BLaER1 treated with 17β-estradiol and CSF1 and Interleukin-3, amounts not matched to agents 10 nM and 100 nM (cell line): ENCODE measurements at regions not wholly inside any gene's neighbourhood (a gene's known extent, or its start where the extent isn't known, plus 50 kb on each side); places are given as distances from the start of the nearest gene placed in this dataset.

Source experiments
- H3K27ac ChIP-seq, 11 experiments: shearing (Covaris generic); formaldehyde crosslinking; 2 replicates each; pipeline ENCODE4 v1.8.1; 2022
- H3K27me3 ChIP-seq, 11 experiments: shearing (Covaris generic); formaldehyde crosslinking; 2 replicates each; pipeline ENCODE4 v1.8.1; 2022
- H3K36me3 ChIP-seq, 11 experiments: shearing (Covaris generic); formaldehyde crosslinking; 2 replicates each; pipeline ENCODE4 v1.8.1; 2022
- H3K4me1 ChIP-seq, 10 experiments: shearing (Covaris generic); formaldehyde crosslinking; 2 replicates each; pipeline ENCODE4 v1.8.1; 2022
- H3K4me2 ChIP-seq, 11 experiments: shearing (Covaris generic); formaldehyde crosslinking; 2 replicates each; pipeline ENCODE4 v1.8.1; 2022
- H3K4me3 ChIP-seq, 10 experiments: shearing (Covaris generic); formaldehyde crosslinking; 2 replicates each; pipeline ENCODE4 v1.8.1; 2022
- H3K9ac ChIP-seq, 11 experiments: shearing (Covaris generic); formaldehyde crosslinking; 2 replicates each; pipeline ENCODE4 v1.8.1; 2022
- H3K9me3 ChIP-seq, 11 experiments: shearing (Covaris generic); formaldehyde crosslinking; replicated peaks in 1 of 11; 2 replicates each; pipeline ENCODE4 v1.8.1; 2022
- H4K20me1 ChIP-seq, 11 experiments: shearing (Covaris generic); formaldehyde crosslinking; 2 replicates each; pipeline ENCODE4 v1.8.1; 2022
- Cebpa-rat ChIP-seq, 11 experiments: shearing (Covaris generic); IDR thresholded peaks; 2 replicates each; pipeline ENCODE4 v1.8.1; 2022

GRCh38 chr9:38202336-38202938 is 133.4 kb upstream of the SHB start:
- Histone ChIP-seq H3K36me3 (no peaks in the 10 kb centered on the region), H3K27ac (no peak overlapping the region), H3K9ac (no peak overlapping the region), H3K4me1 (peaks cover 8 to 41% (median 21%) of the 10 kb centered on the region in 10 experiments; a peak in 19 of 20 replicates), H4K20me1 (no peaks in the 10 kb centered on the region), H3K27me3 (no peaks in the 10 kb centered on the region), H3K4me2 (no peak overlapping the region), H3K9me3 (peaks cover 5 to 25% (median 12%) of the 10 kb centered on the region in 11 experiments; a peak in 18 of 22 replicates), H3K4me3 (no peak overlapping the region)
- no peak for TF ChIP-seq Cebpa-rat (IDR thresholded peaks at IDR 0.05)

GRCh38 chr9:38201844-38202243 is 132.8 kb upstream of the SHB start:
- H3K27me3 ChIP-seq: no peaks in the 10 kb centered on the region
- H3K4me1 ChIP-seq: peaks cover 13 to 45% (median 26%) of the 10 kb centered on the region in 10 experiments
- H3K36me3 ChIP-seq: no peaks in the 10 kb centered on the region
- no peak overlapping the region for H3K4me2 ChIP-seq
- TF ChIP-seq Cebpa-rat (IDR thresholded peaks at IDR 0.05): no peak
- no peak overlapping the region for H3K27ac ChIP-seq
- no peak overlapping the region for H3K4me3 ChIP-seq
- no peaks in the 10 kb centered on the region for H4K20me1 ChIP-seq
- peaks cover 0 to 19% (median 6%) of the 10 kb centered on the region in 11 experiments; a peak in 12 of 22 replicates for H3K9me3 ChIP-seq
- no peak overlapping the region for H3K9ac ChIP-seq

GRCh38 chr9:38200431-38200830 is 131.4 kb upstream of the SHB start:
- Histone ChIP-seq H3K27ac (no peak overlapping the region), H3K27me3 (no peaks in the 10 kb centered on the region), H3K9ac (no peak overlapping the region), H3K9me3 (peaks cover 0 to 17% (median 6%) of the 10 kb centered on the region in 11 experiments; a peak in 8 of 22 replicates), H3K4me1 (peaks cover 28 to 59% (median 40%) of the 10 kb centered on the region in 10 experiments), H3K4me3 (no peak overlapping the region), H4K20me1 (no peaks in the 10 kb centered on the region), H3K4me2 (peak overlapping the region in 2 of 11 experiments; percentile 12 to 23; a peak in 2 of 22 replicates), H3K36me3 (no peaks in the 10 kb centered on the region)
- no peak for TF ChIP-seq Cebpa-rat (IDR thresholded peaks at IDR 0.05)

GRCh38 chr9:38198140-38198539 is 129.1 kb upstream of the SHB start:
- peaks cover 0 to 17% (median 6%) of the 10 kb centered on the region in 11 experiments; a peak in 8 of 22 replicates for H3K9me3 ChIP-seq
- H3K27me3 ChIP-seq: no peaks in the 10 kb centered on the region
- TF ChIP-seq Cebpa-rat (IDR thresholded peaks at IDR 0.05): no peak
- peaks cover 28 to 54% (median 35%) of the 10 kb centered on the region in 10 experiments for H3K4me1 ChIP-seq
- no peaks in the 10 kb centered on the region for H4K20me1 ChIP-seq
- peak overlapping the region in 8 of 11 experiments; percentile 57 to 77 (median 68); a peak in 10 of 22 replicates for H3K4me2 ChIP-seq
- no peak overlapping the region for H3K27ac ChIP-seq
- H3K36me3 ChIP-seq: no peaks in the 10 kb centered on the region
- H3K4me3 ChIP-seq: no peak overlapping the region
- H3K9ac ChIP-seq: no peak overlapping the region

GRCh38 chr9:38196714-38197113 is 127.7 kb upstream of the SHB start:
- TF ChIP-seq Cebpa-rat (IDR thresholded peaks at IDR 0.05): no peak
- H3K27ac ChIP-seq: peak overlapping the region in 2 of 11 experiments; percentile 7; a peak in 1 of 22 replicates
- no peak overlapping the region for H3K4me3 ChIP-seq
- no peak overlapping the region for H3K9ac ChIP-seq
- H3K9me3 ChIP-seq: peaks cover 0 to 14% (median 4%) of the 10 kb centered on the region in 11 experiments; a peak in 8 of 22 replicates
- no peaks in the 10 kb centered on the region for H3K36me3 ChIP-seq
- H4K20me1 ChIP-seq: no peaks in the 10 kb centered on the region
- H3K27me3 ChIP-seq: no peaks in the 10 kb centered on the region
- H3K4me2 ChIP-seq: peak overlapping the region; percentile 49 to 77 (median 64)
- peaks cover 28 to 64% (median 35%) of the 10 kb centered on the region in 10 experiments for H3K4me1 ChIP-seq

- no peak overlapping the region for H3K4me3 ChIP-seq
- H3K9me3 ChIP-seq: 0 out of 22 replicates have a peak, but pooled peaks cover 0 to 5% (median 0%) of the 10 kb centered on the region in 11 experiments
- H3K4me1 ChIP-seq: peaks cover 28 to 64% (median 34%) of the 10 kb centered on the region in 10 experiments
- H3K27ac ChIP-seq: 0 out of 22 replicates have a peak overlapping the region, but pooled peaks of 2 of the 11 experiments have one; percentile 7 to 10
- H3K9ac ChIP-seq: no peak overlapping the region
- H3K27me3 ChIP-seq: no peaks in the 10 kb centered on the region
- no peak for TF ChIP-seq Cebpa-rat (IDR thresholded peaks at IDR 0.05)
- H4K20me1 ChIP-seq: no peaks in the 10 kb centered on the region
- no peaks in the 10 kb centered on the region for H3K36me3 ChIP-seq
- peak overlapping the region; percentile 10 to 77 (median 64) for H3K4me2 ChIP-seq
Measured at GRCh38 chr9:38195737-38196161, 126.7 kb upstream of the SHB start.

GRCh38 chr9:38194870-38195269 is 125.8 kb upstream of the SHB start:
- Histone ChIP-seq H3K27me3 (no peaks in the 10 kb centered on the region), H3K27ac (no peak overlapping the region), H3K36me3 (no peaks in the 10 kb centered on the region), H3K9ac (no peak overlapping the region), H4K20me1 (no peaks in the 10 kb centered on the region), H3K4me1 (peaks cover 24 to 55% (median 34%) of the 10 kb centered on the region in 10 experiments), H3K4me2 (peak overlapping the region in 10 of 11 experiments; percentile 36 to 77 (median 66); a peak in 18 of 22 replicates), H3K9me3 (no peaks in the 10 kb centered on the region), H3K4me3 (no peak overlapping the region)
- no peak for TF ChIP-seq Cebpa-rat (IDR thresholded peaks at IDR 0.05)

GRCh38 chr9:38192731-38193265 is 123.8 kb upstream of the SHB start:
- Histone ChIP-seq H3K27me3 (no peaks in the 10 kb centered on the region), H4K20me1 (no peaks in the 10 kb centered on the region), H3K9me3 (no peaks in the 10 kb centered on the region), H3K36me3 (no peaks in the 10 kb centered on the region), H3K9ac (no peak overlapping the region), H3K4me3 (no peak overlapping the region), H3K4me2 (peak overlapping the region in 1 of 11 experiments; percentile 8; a peak in 5 of 22 replicates), H3K4me1 (peaks cover 20 to 47% (median 32%) of the 10 kb centered on the region in 10 experiments), H3K27ac (no peak overlapping the region)
- no peak for TF ChIP-seq Cebpa-rat (IDR thresholded peaks at IDR 0.05)

- no peak for TF ChIP-seq Cebpa-rat (IDR thresholded peaks at IDR 0.05)
- H3K4me1 ChIP-seq: peaks cover 0 to 12% (median 1%) of the 10 kb centered on the region in 10 experiments; a peak in 9 of 20 replicates
- H3K4me3 ChIP-seq: no peak overlapping the region
- no peak overlapping the region for H3K9ac ChIP-seq
- H3K36me3 ChIP-seq: no peaks in the 10 kb centered on the region
- no peaks in the 10 kb centered on the region for H3K9me3 ChIP-seq
- no peaks in the 10 kb centered on the region for H4K20me1 ChIP-seq
- no peak overlapping the region for H3K27ac ChIP-seq
- no peak overlapping the region for H3K4me2 ChIP-seq
- no peaks in the 10 kb centered on the region for H3K27me3 ChIP-seq
Measured at GRCh38 chr9:38186404-38187115, 117.5 kb upstream of the SHB start.
